Right kidney (tissue), 1 donor: ENCODE measurements at regions not wholly inside any gene's neighbourhood (a gene's known extent, or its start where the extent isn't known, plus 50 kb on each side); places are given as distances from the start of the nearest gene placed in this dataset.

Experiments used
- DNase-seq: peaks from one replicate; pipeline ENCODE4 v3.0.0-alpha.2; 2016

GRCh38 chr12:126198966-126199692, 1133.9 kb downstream of the AACS start:
- DNase-seq = no peak

- no peak for DNase-seq
Observed at GRCh38 chr12:126201981-126202537, 1136.8 kb downstream of the AACS start.

GRCh38 chr12:126204326-126204725, 1139.1 kb downstream of the AACS start:
- no peak for DNase-seq

GRCh38 chr12:126210026-126210425, 1144.8 kb downstream of the AACS start:
- DNase-seq = no peak

DNA sequence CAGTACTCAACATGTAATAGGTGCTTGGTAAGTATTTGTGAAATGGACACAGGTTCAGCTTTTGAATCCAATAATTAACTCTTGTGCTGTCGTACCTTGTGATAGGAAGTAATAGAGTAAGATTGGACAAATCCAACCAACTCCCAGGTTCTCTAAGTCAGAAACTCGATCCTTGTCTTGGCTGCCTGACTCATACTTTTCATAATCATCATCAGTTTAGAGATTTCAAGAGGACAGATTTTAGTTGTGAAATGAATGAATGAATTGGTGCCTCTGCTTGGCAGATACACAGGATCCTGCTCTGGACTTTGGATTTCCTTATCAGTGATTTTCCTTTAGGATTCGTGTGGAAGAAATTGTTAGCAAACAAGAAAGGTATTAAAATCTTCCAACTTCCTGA, 1145.2 kb downstream of the AACS start:
- DNase-seq = no peak

DNA sequence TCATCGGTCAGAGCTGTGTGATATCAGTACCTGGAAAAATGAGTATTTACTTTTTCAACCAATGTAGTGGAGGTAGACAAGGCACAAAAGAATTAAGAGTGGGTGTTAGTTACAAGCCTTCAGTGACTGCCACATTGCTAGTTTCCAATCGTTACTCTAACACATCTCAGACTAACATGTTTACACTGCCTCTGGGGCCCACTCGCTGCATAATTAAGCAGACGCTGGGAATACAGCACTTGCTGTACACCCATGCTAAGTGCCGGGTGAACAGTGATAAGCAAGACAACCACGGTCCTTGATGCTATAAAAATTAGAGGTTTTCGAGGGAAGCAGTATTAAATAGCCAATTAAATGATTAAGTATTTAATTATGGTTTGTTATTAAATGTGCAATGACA, 1147.6 kb downstream of the AACS start:
- no peak for DNase-seq

- DNase-seq = no peak
Observed at GRCh38 chr12:126218697-126219096, 1153.5 kb downstream of the AACS start.

- no peak for DNase-seq
Observed at GRCh38 chr12:126219139-126219538, 1153.9 kb downstream of the AACS start.

DNA sequence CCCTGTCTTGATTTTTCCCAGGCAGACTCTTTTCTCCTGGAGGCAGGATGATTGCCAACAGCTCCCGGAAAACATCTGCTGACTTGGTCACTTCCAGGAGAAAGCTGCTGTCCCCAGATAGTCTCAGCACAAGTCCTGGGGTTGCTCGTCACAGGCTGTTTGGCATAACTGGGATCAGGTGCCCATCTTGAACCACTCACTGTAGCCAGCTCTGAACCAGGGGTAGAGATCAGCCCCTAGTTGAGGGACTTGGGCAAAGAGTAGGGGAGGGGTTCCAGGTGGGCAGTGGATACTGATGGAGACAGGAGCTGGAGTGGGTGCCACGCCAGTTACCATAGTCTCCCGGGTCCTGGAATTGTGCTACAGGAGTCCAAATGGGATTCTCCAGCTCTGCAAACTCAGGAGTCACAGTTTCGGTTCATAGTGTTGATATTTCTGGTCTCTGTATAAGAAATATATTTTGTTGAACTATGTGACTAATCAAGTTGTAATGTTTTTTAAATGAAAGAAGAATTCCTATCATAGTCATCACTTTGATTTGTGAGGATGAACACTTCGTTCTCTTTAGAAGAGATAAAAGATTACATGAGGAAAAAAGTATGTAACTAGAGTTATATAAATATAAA, 1154.5 kb downstream of the AACS start:
- DNase-seq = no peak

GRCh38 chr12:126224032-126224431, 1158.8 kb downstream of the AACS start:
- no peak for DNase-seq

- no peak for DNase-seq
Observed at GRCh38 chr12:126228936-126229335, 1163.7 kb downstream of the AACS start.

DNA sequence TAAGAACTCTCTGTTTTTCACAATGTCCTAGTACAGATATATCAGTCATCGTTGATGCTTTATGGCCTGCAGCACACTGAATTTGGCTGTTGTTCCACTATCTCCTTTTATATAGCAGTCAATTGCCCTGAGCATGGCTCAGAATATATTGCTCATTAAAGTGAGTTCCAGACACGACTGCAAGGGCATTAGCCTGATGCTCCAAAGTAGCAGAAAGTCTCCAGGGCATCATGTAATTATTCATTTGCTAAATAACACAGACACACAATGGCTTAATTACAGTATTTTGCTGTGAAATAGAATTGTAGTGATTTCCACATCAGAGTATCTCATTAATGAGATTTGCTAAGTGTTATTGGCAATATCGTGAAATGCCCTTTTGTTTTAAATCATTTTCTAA, 1167.5 kb downstream of the AACS start:
- no peak for DNase-seq

DNA sequence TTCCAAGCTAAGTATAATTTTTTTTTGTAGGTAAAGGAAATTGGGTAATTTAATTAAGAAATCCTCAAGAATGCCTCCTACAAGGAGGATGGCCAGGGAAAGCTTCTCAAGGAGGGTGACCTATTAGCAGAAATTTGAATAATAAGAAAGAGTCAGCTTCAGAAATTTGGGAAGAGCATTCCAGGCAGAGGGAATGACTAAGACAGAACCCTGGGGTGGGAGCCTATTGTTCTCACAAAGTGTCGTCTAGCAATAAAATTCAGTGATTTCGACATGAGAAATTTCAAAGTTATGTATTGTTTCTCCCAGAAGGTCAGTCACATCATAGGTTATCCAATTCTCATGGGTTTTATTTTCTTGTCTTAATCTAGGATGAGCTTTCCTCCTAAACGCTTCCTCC, 1168.4 kb downstream of the AACS start:
- no peak for DNase-seq

DNA sequence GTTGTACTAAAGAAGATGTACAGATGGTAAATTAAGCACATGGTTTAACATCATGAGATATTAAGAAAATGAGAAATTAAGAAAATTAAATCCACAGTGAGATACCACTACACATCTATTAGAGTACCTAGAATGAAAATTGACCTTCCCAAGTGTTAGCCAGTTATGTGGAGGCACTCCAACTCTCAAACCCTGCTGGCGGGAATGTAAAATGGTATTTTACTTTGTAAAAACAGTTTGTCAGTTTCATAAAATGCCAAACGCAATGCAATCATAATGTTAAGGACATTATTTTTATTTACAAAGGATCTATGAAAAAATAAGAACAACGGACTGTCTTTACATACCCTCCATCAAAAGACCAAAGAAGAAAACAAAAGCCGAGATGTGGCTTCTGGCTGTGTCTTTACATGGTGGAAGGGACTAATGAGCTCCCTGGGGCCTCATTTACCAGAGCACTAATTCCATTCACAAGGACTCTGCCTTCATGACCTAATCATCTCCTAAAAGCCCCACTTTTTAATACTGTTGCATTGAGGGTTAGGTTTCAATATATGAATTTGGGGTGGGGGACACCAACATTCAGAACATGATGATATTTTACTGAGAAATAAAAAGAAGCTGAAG, 1178.7 kb downstream of the AACS start:
- no peak for DNase-seq

- no peak for DNase-seq
Observed at GRCh38 chr12:126247936-126248335, 1182.7 kb downstream of the AACS start.

- DNase-seq = no peak
Observed at GRCh38 chr12:126248871-126249403, 1183.7 kb downstream of the AACS start.

- DNase-seq = no peak
Observed at GRCh38 chr12:126258190-126258589, 1193.0 kb downstream of the AACS start.

DNA sequence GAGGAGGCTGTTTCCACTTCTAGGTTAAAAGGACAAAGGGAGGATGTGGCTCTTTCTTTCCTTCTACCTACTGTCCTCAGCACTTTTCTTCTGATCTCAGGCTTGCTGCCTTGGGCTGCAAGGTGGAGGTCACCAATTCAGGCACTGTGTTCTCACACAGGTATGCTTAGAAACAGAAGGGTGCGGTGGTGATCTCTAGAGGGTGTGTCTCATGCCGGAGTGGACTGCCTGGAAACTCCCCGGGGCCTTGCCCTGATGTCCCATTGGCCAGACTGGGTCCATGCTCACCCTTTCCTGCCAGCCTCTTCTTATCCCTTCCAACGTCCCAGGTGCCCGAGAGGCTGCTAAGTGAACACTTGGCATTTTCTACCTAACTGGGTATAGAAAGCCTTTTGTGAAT, 1197.6 kb downstream of the AACS start:
- no peak for DNase-seq

DNA sequence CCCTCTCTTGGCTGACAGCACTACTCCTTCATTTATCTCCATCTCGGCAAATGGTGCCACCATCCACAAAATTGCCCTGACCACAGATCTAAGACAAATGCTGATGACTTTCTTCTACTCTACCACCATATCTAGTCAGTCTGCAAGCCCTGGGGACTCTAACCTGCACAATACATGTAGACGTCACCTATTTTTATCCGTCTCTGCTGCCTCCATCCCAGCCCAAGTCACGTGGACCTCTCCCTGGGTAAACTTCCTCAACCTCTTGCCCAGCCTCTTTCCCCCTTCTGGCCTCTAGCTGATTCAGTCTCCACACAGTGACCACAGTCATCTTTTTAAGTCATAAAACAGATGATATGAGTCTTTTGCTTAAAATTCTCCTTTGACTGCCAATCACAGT, 1203.0 kb downstream of the AACS start:
- DNase-seq = no peak

DNA sequence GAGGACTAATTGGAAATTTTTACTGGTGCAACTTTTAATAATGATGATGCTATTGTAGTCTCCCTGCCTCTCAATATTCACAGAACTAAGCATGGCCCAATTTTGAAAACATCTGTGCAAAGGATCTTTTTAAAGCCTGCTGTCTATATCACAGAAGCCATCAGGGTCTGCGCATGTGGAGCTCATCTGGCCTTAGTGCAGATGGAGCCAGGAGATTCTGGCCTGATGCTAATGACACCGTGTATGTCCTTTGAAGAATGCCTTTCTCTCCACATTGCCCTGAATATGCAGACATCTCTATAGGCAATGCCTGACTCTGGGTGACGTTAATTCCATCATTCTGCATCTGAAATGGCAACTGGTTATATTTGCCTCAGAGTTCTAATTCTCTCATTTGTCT, 1205.9 kb downstream of the AACS start:
- no peak for DNase-seq

DNA sequence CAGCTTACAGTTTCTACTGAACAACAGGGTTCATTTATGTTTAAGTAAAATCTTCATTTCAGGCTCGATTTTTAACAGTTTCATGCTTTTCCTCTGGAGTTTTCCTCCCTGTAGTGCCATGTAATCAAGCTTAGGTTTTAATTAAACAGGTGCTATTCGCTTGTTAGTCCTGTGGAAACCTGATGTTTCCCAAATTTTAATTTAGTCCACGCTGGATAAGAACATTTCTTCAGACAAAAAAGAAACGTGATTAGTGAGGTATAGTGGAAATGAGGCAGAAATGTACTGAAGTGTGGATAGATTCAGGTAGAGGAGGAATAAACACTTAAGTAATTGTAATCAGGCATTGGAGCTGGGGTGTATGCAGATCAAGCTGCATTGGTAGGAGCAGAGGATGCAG, 1217.5 kb downstream of the AACS start:
- no peak for DNase-seq

GRCh38 chr12:126286203-126286602, 1221.0 kb downstream of the AACS start:
- DNase-seq = no peak

DNA sequence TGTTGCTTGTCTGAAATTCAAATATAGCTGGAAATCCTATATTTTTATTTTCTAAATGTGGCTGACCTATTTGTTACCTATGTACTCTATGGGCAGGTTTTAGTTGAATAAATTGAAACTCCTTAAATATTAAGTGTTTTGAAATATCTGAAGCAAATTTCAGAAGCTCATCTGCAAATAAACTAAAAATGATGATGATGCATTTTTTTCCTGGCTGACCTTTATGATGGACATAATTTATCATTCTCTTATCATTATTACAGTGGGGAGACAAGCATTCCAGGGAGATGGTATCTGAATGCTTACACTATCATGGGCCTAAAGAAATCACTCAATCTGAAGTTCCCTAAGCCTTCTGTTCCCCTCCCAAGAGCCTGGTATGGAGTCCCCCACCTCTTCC, 1225.2 kb downstream of the AACS start:
- no peak for DNase-seq
